B cell (primary cell): ENCODE measurements at regions not wholly inside any gene's neighbourhood (a gene's known extent, or its start where the extent isn't known, plus 50 kb on each side); places are given as distances from the start of the nearest gene placed in this dataset.

ENCODE experiments used
- ATAC-seq: fragments of 200-7000 bp; cut with Tn5 transposase; one replicate; pipeline ENCODE4 v1.10.0; 2021; ENCODE audit warnings: low read depth, mild to moderate bottlenecking, moderate number of reproducible peaks, moderate library complexity
- CTCF ChIA-PET: fragments of 350-600 bp; sonication (Branson Sonifier 250); formaldehyde crosslinking; loops from one replicate; lab custom pipeline; 2021; ENCODE audit warnings: antibody characterized with exemption, inconsistent platforms; lab: Charles Lee
- POLR2A ChIA-PET: fragments of 350-600 bp; sonication (Branson Sonifier 250); formaldehyde crosslinking; loops from one replicate; lab custom pipeline; 2021; ENCODE audit warnings: antibody characterized with exemption; lab: Charles Lee
- DNase-seq: peaks from one replicate; pipeline ENCODE4 v3.0.0; 2013
- H2AFZ ChIP-seq: 2 replicates; pipeline ENCODE4 v1.6.1; 2012; ENCODE audit warnings: mild to moderate bottlenecking, low read depth, low read length; ENCODE audit not compliant: insufficient read depth, poor library complexity, severe bottlenecking
- H3K27ac ChIP-seq, 2 donors: 1 replicate in 1 of 2; 2 replicates in 1 of 2; pipeline ENCODE4 v1.5.1; 2012 to 2013; ENCODE audit warnings: low read length in 2 of 2, mild to moderate bottlenecking in 2 of 2, moderate library complexity in 1 of 2
- H3K27me3 ChIP-seq, 4 experiments: fragments of 200-600 bp in 1 of 4; sonication (generic) in 1 of 4; replicated peaks in 1 of 4; 1 replicate in 2 of 4; 2 replicates in 2 of 4; pipeline versions ENCODE4 v1.6.1 to v1.7.0; 2013 to 2016; ENCODE audit warnings: low read length in 3 of 4, mild to moderate bottlenecking in 2 of 4, mixed read lengths in 1 of 4, moderate library complexity in 1 of 4; ENCODE audit not compliant: insufficient read depth in 4 of 4, control insufficient read depth in 3 of 4; ENCODE audit errors: control extremely low read depth in 1 of 4
- H3K36me3 ChIP-seq, 2 experiments: replicated peaks in 1 of 2; 1 replicate in 1 of 2; 2 replicates in 1 of 2; pipeline versions ENCODE4 v1.6.1 to v1.7.1; 2013; ENCODE audit warnings: low read length in 1 of 2; ENCODE audit not compliant: insufficient read depth in 2 of 2, control insufficient read depth in 1 of 2; ENCODE audit errors: control extremely low read depth in 1 of 2, extremely low read depth in 1 of 2
- H3K4me1 ChIP-seq, 2 donors: fragments of 200-600 bp in 1 of 2; sonication (generic) in 1 of 2; 1 replicate in 1 of 2; 2 replicates in 1 of 2; pipeline versions ENCODE4 v1.5.1 to v1.6.1; 2013 to 2017; ENCODE audit warnings: low read length in 2 of 2; ENCODE audit not compliant: control insufficient read depth in 2 of 2, insufficient read depth in 2 of 2
- H3K4me2 ChIP-seq: replicated peaks from 2 replicates; pipeline ENCODE3; 2012; ENCODE audit warnings: mild to moderate bottlenecking, low read depth, low read length; ENCODE audit not compliant: poor library complexity, severe bottlenecking
- H3K4me3 ChIP-seq, 5 experiments: fragments of 200-600 bp in 1 of 5; sonication (generic) in 1 of 5; 1 replicate in 3 of 5; 2 replicates in 2 of 5; pipeline versions ENCODE4 v1.5.1 to v1.7.0; 2011 to 2016; ENCODE audit warnings: low read length in 4 of 5, mild to moderate bottlenecking in 4 of 5, low read depth in 2 of 5, control low read depth in 1 of 5, moderate library complexity in 1 of 5; ENCODE audit not compliant: insufficient read depth in 1 of 5; ENCODE audit errors: control extremely low read depth in 1 of 5, extremely low read depth in 1 of 5
- H3K79me2 ChIP-seq: fragments of 200-600 bp; sonication (generic); one replicate; pipeline ENCODE4 v1.6.0; 2016; ENCODE audit warnings: low read length; ENCODE audit not compliant: control insufficient read depth, insufficient read depth
- H3K9ac ChIP-seq: fragments of 200-600 bp; sonication (generic); 2 replicates; pipeline ENCODE4 v1.6.1; 2017; ENCODE audit warnings: mild to moderate bottlenecking, low read length, moderate library complexity
- H3K9me3 ChIP-seq, 3 donors: one replicate each; pipeline versions ENCODE4 v1.6.1 to v1.7.1; 2013; ENCODE audit warnings: low read length in 2 of 3; ENCODE audit not compliant: control insufficient read depth in 2 of 3, insufficient read depth in 1 of 3; ENCODE audit errors: control extremely low read depth in 1 of 3
- H4K20me1 ChIP-seq: 2 replicates; pipeline ENCODE4 v1.6.0; 2012; ENCODE audit warnings: mild to moderate bottlenecking, low read length; ENCODE audit not compliant: insufficient read depth, control insufficient read depth, poor library complexity, severe bottlenecking
- H3K27ac Mint-ChIP-seq: one replicate; pipeline ENCODE4 v1.8.0; 2021; ENCODE audit warnings: mixed read lengths
- H3K27me3 Mint-ChIP-seq: one replicate; pipeline ENCODE4 v1.8.0; 2021; ENCODE audit warnings: mixed read lengths
- H3K4me1 Mint-ChIP-seq: one replicate; pipeline ENCODE4 v1.8.0; 2021; ENCODE audit warnings: mixed read lengths
- H3K4me3 Mint-ChIP-seq: one replicate; pipeline ENCODE4 v1.8.0; 2021; ENCODE audit warnings: mixed read lengths
- H3K9me3 Mint-ChIP-seq: one replicate; pipeline ENCODE4 v1.8.0; 2022; ENCODE audit warnings: mixed read lengths; ENCODE audit not compliant: insufficient read depth
- CTCF ChIP-seq: fragments of 200-600 bp; IDR thresholded peaks from one replicate; pipeline ENCODE4 v1.8.0; 2022; ENCODE audit warnings: antibody characterized with exemption, mild to moderate bottlenecking
- EZH2 ChIP-seq: IDR thresholded peaks from 2 replicates; pipeline ENCODE4 v1.6.1; 2012; ENCODE audit warnings: borderline replicate concordance, low read depth, mild to moderate bottlenecking, moderate library complexity, low read length; ENCODE audit not compliant: insufficient read depth, poor library complexity, severe bottlenecking
- WGBS: methylation state at CpG from one replicate; pipeline ENCODE4 v1.1.5; 2013; ENCODE audit warnings: missing lambda C conversion rate; ENCODE audit not compliant: insufficient coverage; 5-methylcytosine and 5-hydroxymethylcytosine counted together
- intact Hi-C: fragments of 100-400 bp; cut with micrococcal nuclease; formaldehyde crosslinking; loops from one replicate; pipeline ENCODE4 v1.10.0; 2022

GRCh38 chr4:144371485-144371884 lies 231.0 kb upstream of the GYPA start:
- CTCF ChIA-PET, result no interaction called here
- Histone ChIP-seq H3K4me2 (no peak overlapping the region), H2AFZ (no peak overlapping the region), H3K79me2 (no peaks in the 10 kb centered on the region), H3K4me1 (no peaks in the 10 kb centered on the region), H3K9ac (no peak overlapping the region), H4K20me1 (no peaks in the 10 kb centered on the region), H3K9me3 (no peaks in the 10 kb centered on the region), H3K4me3 (no peak overlapping the region), H3K27me3 (no peaks in the 10 kb centered on the region), H3K27ac (no peak overlapping the region), H3K36me3 (no peaks in the 10 kb centered on the region)
- POLR2A ChIA-PET, result no interaction called here
- Mint-ChIP-seq H3K9me3 (no peaks in the 10 kb centered on the region), H3K27me3 (peaks cover 3% of the 10 kb centered on the region), H3K4me1 (no peaks in the 10 kb centered on the region), H3K27ac (no peak overlapping the region), H3K4me3 (no peak overlapping the region)
- TF ChIP-seq CTCF, result no peak
- TF ChIP-seq EZH2, result no peak
- ATAC-seq, result no peak
- DNase-seq, result no peak
- intact Hi-C loops, result no loop called here

- no peak for ATAC-seq
- Mint-ChIP-seq H3K9me3 (no peaks in the 10 kb centered on the region), H3K4me1 (no peaks in the 10 kb centered on the region), H3K4me3 (no peak overlapping the region), H3K27ac (no peak overlapping the region), H3K27me3 (peaks cover 3% of the 10 kb centered on the region)
- ChIA-PET CTCF (no interaction called here), POLR2A (no interaction called here)
- no peak overlapping the region for H2AFZ ChIP-seq
- WGBS, result 57% methylated on average over 1 of the region's 5 CpGs
- no peaks in the 10 kb centered on the region for H3K9me3 ChIP-seq
- no peak for TF ChIP-seq CTCF
- no peak for TF ChIP-seq EZH2
- no peaks in the 10 kb centered on the region for H3K79me2 ChIP-seq
- intact Hi-C loops, result no loop called here
- no peak for DNase-seq
- no peaks in the 10 kb centered on the region for H3K4me1 ChIP-seq
- no peaks in the 10 kb centered on the region for H3K27me3 ChIP-seq
- no peak overlapping the region for H3K27ac ChIP-seq
- H3K9ac ChIP-seq, result no peak overlapping the region
- no peaks in the 10 kb centered on the region for H3K36me3 ChIP-seq
- H3K4me2 ChIP-seq, result no peak overlapping the region
- no peaks in the 10 kb centered on the region for H4K20me1 ChIP-seq
- H3K4me3 ChIP-seq, result no peak overlapping the region
Measured at GRCh38 chr4:144374065-144374464, 233.5 kb upstream of the GYPA start.
